ENCODE measurements at regions not wholly inside any gene's neighbourhood (a gene's known extent, or its start where the extent isn't known, plus 50 kb on each side); places are given as distances from the start of the nearest gene placed in this dataset.

DNA sequence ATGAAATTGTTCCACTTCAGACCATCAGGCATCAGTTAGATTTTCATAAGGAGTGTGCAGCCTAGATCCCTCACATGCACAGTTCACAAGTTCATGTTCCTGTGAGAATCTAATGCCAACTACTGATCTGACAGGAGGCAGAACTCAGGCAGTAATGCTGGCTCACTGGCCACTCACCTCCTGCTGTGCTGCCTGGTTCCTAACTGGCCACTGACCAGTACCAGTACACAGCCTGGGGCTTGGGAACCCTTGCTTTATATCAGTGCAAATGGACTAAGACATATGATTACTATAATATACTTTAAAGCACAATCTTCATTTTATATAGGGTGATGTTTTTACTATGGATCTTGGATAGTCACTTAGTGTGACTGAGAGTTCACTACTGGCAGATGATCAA, 259.2 kb downstream of the SLCO4C1 start:
- TF ChIP-seq EZH2phosphoT487 (IDR thresholded peaks at IDR 0.05; ENCODE audit: borderline replicate concordance, low read length) = no peak
- TF ChIP-seq, protein P1, sequence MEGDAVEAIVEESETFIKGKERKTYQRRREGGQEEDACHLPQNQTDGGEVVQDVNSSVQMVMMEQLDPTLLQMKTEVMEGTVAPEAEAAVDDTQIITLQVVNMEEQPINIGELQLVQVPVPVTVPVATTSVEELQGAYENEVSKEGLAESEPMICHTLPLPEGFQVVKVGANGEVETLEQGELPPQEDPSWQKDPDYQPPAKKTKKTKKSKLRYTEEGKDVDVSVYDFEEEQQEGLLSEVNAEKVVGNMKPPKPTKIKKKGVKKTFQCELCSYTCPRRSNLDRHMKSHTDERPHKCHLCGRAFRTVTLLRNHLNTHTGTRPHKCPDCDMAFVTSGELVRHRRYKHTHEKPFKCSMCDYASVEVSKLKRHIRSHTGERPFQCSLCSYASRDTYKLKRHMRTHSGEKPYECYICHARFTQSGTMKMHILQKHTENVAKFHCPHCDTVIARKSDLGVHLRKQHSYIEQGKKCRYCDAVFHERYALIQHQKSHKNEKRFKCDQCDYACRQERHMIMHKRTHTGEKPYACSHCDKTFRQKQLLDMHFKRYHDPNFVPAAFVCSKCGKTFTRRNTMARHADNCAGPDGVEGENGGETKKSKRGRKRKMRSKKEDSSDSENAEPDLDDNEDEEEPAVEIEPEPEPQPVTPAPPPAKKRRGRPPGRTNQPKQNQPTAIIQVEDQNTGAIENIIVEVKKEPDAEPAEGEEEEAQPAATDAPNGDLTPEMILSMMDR (IDR thresholded peaks at IDR 0.05; ENCODE audit: low read depth, low read length, poor library complexity, severe bottlenecking) = no peak

All from DOHH2 (cell line).